Cardiac muscle cell (in vitro differentiated cells and primary cell): ENCODE measurements at regions not wholly inside any gene's neighbourhood (a gene's known extent, or its start where the extent isn't known, plus 50 kb on each side); places are given as distances from the start of the nearest gene placed in this dataset.

Experiments used
- DNase-seq, 2 donors: peaks; one replicate each; pipeline versions ENCODE4 v3.0.0 to v3.0.0-alpha.2; 2010 to 2017; ENCODE audit warnings: low read depth in 1 of 2, low spot score in 1 of 2
- H3K27ac ChIP-seq: fragments of 200-600 bp; sonication (generic); 2 replicates; pipeline ENCODE4 v1.5.1; 2016
- H3K27me3 ChIP-seq: fragments of 200-600 bp; sonication (generic); 2 replicates; pipeline ENCODE4 v1.6.0; 2016; ENCODE audit warnings: control low read depth
- H3K36me3 ChIP-seq: fragments of 200-600 bp; sonication (generic); 2 replicates; pipeline ENCODE4 v1.5.1; 2016; ENCODE audit warnings: control low read depth
- H3K4me1 ChIP-seq: fragments of 200-600 bp; sonication (generic); 2 replicates; pipeline ENCODE4 v1.8.1; 2017; ENCODE audit warnings: low read depth, mild to moderate bottlenecking, mixed run types
- H3K4me3 ChIP-seq: fragments of 200-600 bp; sonication (generic); 2 replicates; pipeline ENCODE4 v1.5.1; 2016; ENCODE audit warnings: mild to moderate bottlenecking
- H3K9me3 ChIP-seq: fragments of 200-600 bp; sonication (generic); 2 replicates; pipeline ENCODE4 v1.5.1; 2017; ENCODE audit warnings: low read depth, mild to moderate bottlenecking, control low read depth
- CTCF ChIP-seq: IDR thresholded peaks from 2 replicates; pipeline ENCODE4 v1.5.1; 2012; ENCODE audit warnings: low read depth, mild to moderate bottlenecking, low read length

GRCh38 chr14:44379292-44379977, 127.6 kb downstream of the FSCB start:
- no peak overlapping the region for H3K27ac ChIP-seq
- no peak for TF ChIP-seq CTCF
- H3K36me3 ChIP-seq, result no peaks in the 10 kb centered on the region
- H3K4me3 ChIP-seq, result no peak overlapping the region
- H3K4me1 ChIP-seq, result no peaks in the 10 kb centered on the region
- peak in 1 of 2 donors; percentile 30 for DNase-seq
- no peaks in the 10 kb centered on the region for H3K27me3 ChIP-seq
- no peaks in the 10 kb centered on the region for H3K9me3 ChIP-seq

- no peaks in the 10 kb centered on the region for H3K27me3 ChIP-seq
- no peak overlapping the region for H3K4me3 ChIP-seq
- DNase-seq, result no peak
- H3K27ac ChIP-seq, result no peak overlapping the region
- no peaks in the 10 kb centered on the region for H3K9me3 ChIP-seq
- H3K4me1 ChIP-seq, result peaks cover 5% of the 10 kb centered on the region
- H3K36me3 ChIP-seq, result no peaks in the 10 kb centered on the region
- no peak for TF ChIP-seq CTCF
Measured at GRCh38 chr14:44374906-44375305, 132.2 kb downstream of the FSCB start.

- Histone ChIP-seq H3K4me1 (peaks cover 5% of the 10 kb centered on the region), H3K27ac (no peak overlapping the region), H3K4me3 (no peak overlapping the region), H3K36me3 (no peaks in the 10 kb centered on the region), H3K27me3 (no peaks in the 10 kb centered on the region), H3K9me3 (no peaks in the 10 kb centered on the region)
- no peak for DNase-seq
- TF ChIP-seq CTCF, result no peak
Measured at GRCh38 chr14:44372807-44373489, 134.1 kb downstream of the FSCB start.

GRCh38 chr14:44372231-44372630, 134.9 kb downstream of the FSCB start:
- no peak for DNase-seq
- Histone ChIP-seq H3K27ac (no peak overlapping the region), H3K27me3 (no peaks in the 10 kb centered on the region), H3K36me3 (no peaks in the 10 kb centered on the region), H3K4me3 (no peak overlapping the region), H3K4me1 (peaks cover 5% of the 10 kb centered on the region), H3K9me3 (no peaks in the 10 kb centered on the region)
- TF ChIP-seq CTCF, result no peak

GRCh38 chr14:44370727-44371126, 136.4 kb downstream of the FSCB start:
- H3K4me3 ChIP-seq, result no peak overlapping the region

More at GRCh38 chr14:44370727-44371126, 136.4 kb downstream of the FSCB start:
- no peak overlapping the region for H3K27ac ChIP-seq
- H3K4me1 ChIP-seq, result peaks cover 5% of the 10 kb centered on the region
- DNase-seq, result peak; percentile 8 to 25
- H3K27me3 ChIP-seq, result no peaks in the 10 kb centered on the region
- H3K9me3 ChIP-seq, result no peaks in the 10 kb centered on the region
- no peak for TF ChIP-seq CTCF
- no peaks in the 10 kb centered on the region for H3K36me3 ChIP-seq
